Panc1 (cell line): ENCODE measurements at regions not wholly inside any gene's neighbourhood (a gene's known extent, or its start where the extent isn't known, plus 50 kb on each side); places are given as distances from the start of the nearest gene placed in this dataset.

Source experiments
- CTCF ChIP-seq: fragments of 450-650 bp; IDR thresholded peaks from 2 replicates; pipeline ENCODE4 v1.5.1; 2017; ENCODE audit warnings: mild to moderate bottlenecking
- POLR2AphosphoS5 ChIP-seq: IDR thresholded peaks from 2 replicates; pipeline ENCODE4 v1.6.1; 2012; ENCODE audit warnings: mild to moderate bottlenecking, low read depth, low read length, moderate library complexity
- SIN3A ChIP-seq: IDR thresholded peaks from 2 replicates; pipeline ENCODE4 v1.6.1; 2012; ENCODE audit warnings: low read depth, mild to moderate bottlenecking, low read length, moderate library complexity, borderline replicate concordance; ENCODE audit not compliant: insufficient read depth

DNA sequence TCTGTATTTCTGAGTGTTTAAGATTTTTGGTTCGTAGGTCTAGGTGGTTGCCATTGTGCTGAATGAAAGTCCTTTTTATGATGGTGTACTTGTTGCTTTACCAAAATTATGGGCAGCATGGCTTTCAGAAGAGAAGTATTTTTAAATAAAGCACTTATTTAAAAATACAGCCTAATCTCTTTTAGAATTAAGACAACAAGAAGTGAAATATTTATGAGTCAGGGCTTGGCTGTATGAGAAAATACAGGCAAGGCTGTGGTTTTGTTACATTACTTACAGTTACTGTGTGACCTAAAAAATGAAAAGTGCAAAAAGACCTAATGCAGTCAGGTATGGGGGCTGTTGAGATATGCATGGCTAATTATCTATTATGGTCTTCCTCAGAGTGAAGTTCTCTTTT lies 185.2 kb upstream of the PPP1R3A start:
- TF ChIP-seq CTCF (no peak), POLR2AphosphoS5 (no peak), SIN3A (no peak)
